Mammary epithelial cell (primary cell): ENCODE measurements at regions not wholly inside any gene's neighbourhood (a gene's known extent, or its start where the extent isn't known, plus 50 kb on each side); places are given as distances from the start of the nearest gene placed in this dataset.

Experiments used
- EZH2 ChIP-seq: IDR thresholded peaks from 2 replicates; pipeline ENCODE4 v1.6.1; 2012; ENCODE audit warnings: low read length, inconsistent platforms, borderline replicate concordance
- TF ChIP-seq, protein P1 (sequence below), 2 donors: IDR thresholded peaks in 1 of 2; conservative IDR thresholded peaks in 1 of 2; 2 replicates each; pipeline ENCODE4 v1.5.1; 2011 to 2012; ENCODE audit warnings: inconsistent platforms in 2 of 2, low read length in 2 of 2, mild to moderate bottlenecking in 2 of 2, control low read depth in 1 of 2, low read depth in 1 of 2; ENCODE audit not compliant: insufficient read depth in 1 of 2; ENCODE audit errors: extremely low read depth in 1 of 2

DNA sequence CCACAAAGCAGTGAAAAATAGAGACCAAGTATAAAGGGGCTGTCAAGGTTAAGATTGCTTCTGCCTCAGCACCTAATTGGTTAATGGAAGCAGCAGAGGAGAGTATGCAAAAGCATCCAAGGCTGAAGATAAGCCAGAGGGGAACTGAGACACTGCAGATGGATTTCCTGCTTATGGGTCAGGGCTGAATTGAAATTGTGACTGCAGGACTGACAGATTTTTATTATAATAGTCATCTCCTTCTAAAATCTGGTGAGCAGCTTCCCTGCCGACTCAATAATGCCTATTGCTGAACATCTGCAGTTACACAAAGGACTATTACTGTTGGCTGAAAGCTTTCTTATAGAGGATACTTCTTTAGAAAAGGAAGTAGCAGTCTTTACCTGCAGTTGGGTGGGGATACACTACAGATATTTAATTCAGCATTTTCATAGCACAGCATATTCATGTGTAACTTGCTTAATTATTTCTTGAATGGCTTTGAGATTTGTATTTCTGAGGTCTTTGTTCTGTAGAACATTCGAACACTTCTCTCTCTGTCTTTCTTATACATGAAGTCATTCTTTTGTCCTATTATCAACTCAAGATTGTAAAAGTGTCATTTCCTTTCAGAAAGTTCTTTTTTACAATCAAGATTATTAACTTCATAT, 363.0 kb upstream of the RIOK2 start:
- TF ChIP-seq, protein P1, sequence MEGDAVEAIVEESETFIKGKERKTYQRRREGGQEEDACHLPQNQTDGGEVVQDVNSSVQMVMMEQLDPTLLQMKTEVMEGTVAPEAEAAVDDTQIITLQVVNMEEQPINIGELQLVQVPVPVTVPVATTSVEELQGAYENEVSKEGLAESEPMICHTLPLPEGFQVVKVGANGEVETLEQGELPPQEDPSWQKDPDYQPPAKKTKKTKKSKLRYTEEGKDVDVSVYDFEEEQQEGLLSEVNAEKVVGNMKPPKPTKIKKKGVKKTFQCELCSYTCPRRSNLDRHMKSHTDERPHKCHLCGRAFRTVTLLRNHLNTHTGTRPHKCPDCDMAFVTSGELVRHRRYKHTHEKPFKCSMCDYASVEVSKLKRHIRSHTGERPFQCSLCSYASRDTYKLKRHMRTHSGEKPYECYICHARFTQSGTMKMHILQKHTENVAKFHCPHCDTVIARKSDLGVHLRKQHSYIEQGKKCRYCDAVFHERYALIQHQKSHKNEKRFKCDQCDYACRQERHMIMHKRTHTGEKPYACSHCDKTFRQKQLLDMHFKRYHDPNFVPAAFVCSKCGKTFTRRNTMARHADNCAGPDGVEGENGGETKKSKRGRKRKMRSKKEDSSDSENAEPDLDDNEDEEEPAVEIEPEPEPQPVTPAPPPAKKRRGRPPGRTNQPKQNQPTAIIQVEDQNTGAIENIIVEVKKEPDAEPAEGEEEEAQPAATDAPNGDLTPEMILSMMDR (conservative IDR thresholded peaks at IDR 0.05 in 1 of 2, IDR thresholded peaks at IDR 0.05 in 1 of 2; ENCODE audit: extremely low read depth in 1 of 2, insufficient read depth in 1 of 2, low read depth in 1 of 2, low read length in 2 of 2), result no peak
- no peak for TF ChIP-seq EZH2
